ENCODE measurements at regions not wholly inside any gene's neighbourhood (a gene's known extent, or its start where the extent isn't known, plus 50 kb on each side); places are given as distances from the start of the nearest gene placed in this dataset.

DNA sequence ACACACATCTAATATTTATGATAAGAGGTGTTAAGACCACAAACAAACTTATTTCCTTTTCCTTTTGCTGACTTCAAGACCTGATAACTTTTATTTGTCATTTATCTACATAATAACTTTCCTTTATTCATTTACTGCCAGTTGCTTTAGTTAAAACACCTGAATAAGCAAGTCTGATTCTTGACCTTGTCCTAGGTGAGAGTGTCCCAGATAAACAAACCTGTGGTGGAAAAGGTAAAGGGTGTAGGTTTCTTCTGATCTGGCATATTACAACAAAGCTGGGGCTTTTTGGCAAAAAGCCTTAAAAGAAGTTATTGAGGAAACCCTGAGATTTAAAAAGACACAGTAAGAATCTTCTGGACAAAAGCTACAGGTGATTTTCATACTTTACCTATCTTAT is 191.5 kb downstream of the ZBBX start:
- no peak for DNase-seq (ENCODE audit: low spot score)

GRCh38 chr3:167187221-167187620 is 192.9 kb downstream of the ZBBX start:
- no peak for DNase-seq (ENCODE audit: low spot score)

DNA sequence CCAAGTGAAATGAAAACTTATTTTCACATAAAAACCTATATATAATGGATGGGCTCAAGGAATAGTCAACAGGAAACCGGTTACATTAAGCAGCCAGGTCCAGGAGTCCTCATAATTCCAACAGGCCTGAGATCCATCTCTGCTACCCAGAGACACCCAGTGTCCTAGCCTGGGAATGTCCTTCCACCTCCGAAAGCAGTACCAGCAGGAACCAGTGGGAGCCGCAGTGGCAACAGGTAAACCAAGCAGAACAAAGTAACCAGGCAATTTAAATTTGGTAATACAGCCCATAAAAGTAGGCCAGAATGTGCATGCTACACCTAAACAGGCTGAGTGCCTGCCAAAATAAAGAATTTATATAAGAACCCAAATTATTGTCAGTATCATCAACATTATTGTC is 195.6 kb downstream of the ZBBX start:
- DNase-seq (ENCODE audit: low spot score), result peak; percentile 21

DNA sequence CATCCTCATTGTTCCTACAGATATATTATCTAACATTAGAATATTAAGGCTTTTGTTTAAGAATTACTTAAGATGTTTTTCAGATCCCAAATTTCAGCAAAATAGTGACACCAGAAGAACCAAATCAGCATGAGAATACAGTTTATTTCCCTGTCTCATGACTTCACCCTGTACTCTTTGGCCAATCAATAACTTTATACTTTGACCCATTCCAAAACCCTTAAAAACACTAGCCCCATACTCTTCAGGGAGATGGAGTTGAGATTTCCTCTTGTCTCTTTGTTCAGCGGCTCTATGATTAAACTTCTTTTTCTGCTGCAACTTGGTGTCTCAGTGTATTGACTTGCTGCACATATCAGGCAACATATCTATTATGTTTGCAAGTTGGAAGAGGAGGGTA is 207.7 kb downstream of the ZBBX start:
- DNase-seq (ENCODE audit: low spot score), result no peak

GRCh38 chr3:167167491-167167890 is 212.6 kb downstream of the ZBBX start:
- DNase-seq (ENCODE audit: low spot score), result no peak

- DNase-seq (ENCODE audit: low spot score), result no peak
Measured at GRCh38 chr3:167166594-167167253, 213.4 kb downstream of the ZBBX start.

DNA sequence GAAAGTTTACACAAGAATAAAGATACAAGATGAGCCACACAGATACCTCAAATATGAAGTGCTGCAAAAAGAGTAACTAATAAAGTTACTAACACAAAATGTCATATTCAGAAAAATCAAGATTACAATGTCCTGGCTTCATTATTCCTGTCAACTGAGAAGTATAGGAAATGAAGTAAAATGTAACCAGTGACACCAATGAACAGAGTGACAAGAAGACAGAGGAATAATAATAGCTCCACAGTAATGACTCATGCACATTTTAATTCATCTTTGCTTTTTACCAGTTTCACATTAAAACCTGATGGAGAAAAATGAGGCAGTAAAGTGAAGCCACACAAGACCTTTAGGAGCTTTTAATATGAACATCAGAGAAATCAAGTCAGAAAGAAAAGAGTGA is 214.1 kb downstream of the ZBBX start:
- no peak for DNase-seq (ENCODE audit: low spot score)

GRCh38 chr3:167163580-167163979 is 216.5 kb downstream of the ZBBX start:
- DNase-seq (ENCODE audit: low spot score), result no peak

DNA sequence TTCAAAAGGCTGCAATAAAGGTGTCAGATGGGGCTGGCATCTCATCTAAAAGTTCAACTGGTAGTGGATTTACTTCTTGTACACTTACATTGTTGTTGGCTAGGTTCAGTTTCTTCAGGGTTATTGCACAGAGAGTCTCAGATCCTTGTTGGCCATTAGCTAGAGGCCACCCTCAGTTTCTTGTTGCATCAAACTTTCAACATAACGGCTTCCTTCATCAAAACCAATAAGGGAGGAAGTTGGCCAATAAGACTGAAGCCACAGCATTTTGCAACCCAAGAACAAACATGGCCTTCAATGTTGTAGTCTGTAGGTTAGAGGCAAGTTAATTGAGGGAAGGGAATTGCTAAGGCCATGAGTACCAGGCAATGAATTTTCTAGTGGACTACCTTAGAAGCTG is 218.0 kb downstream of the ZBBX start:
- no peak for DNase-seq (ENCODE audit: low spot score)

DNA sequence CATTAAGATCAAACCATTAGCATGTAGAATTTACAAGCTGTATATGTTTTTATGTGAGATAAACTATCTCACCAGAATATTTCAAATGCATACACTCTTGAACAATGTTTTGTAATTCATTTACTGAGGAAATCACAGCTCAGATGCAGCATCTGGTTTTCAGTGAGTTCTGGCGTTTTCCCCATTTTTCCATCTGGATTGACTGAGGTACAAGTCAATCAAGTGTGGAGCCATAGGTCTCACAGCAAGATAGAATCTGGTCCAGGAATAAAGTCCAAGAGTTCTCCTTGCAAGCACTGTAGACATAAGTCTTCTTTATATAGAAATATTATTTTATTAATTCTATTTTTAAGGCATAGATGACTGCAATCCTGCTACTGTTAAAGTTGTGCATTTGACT is 219.3 kb downstream of the ZBBX start:
- no peak for DNase-seq (ENCODE audit: low spot score)

DNA sequence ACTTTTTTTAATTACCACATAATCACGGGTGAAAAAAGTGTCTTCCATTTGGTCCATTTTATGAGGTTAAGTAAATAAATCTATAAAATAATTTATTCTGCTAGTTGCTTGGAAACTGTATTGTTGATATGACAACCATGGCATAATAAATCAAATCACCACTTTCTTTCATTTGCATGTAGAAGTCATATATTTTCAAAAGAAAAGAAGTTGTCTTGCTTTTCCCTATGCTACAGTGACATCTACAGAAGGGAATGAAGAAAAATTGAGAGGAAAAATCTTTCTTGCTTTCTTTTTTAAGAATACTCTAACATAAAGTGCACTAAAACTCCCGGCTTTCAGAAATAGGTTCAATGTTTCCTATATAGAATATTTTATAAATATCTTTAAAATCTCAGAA is 228.5 kb downstream of the ZBBX start:
- no peak for DNase-seq (ENCODE audit: low spot score)

DNA sequence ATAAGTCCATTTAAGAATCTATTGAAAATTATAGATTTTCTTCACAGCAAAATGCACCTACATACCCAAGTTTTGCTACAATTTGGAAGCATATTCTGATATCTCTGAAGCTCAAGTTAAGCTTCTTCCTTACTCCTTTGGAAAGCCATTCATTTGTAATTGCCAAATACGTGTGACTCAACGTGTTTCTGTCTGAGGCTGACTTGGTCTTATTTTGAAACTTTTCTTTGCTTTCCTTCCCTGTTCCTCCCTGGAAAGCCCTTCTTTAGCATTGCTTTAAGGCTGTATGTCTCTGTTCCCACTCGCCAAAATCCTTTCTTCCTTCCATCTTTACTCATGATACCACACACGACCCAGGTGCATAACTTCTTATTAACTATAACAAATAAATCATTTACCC is 232.0 kb downstream of the ZBBX start:
- no peak for DNase-seq (ENCODE audit: low spot score)

GRCh38 chr3:167146911-167147310 is 233.2 kb downstream of the ZBBX start:
- no peak for DNase-seq (ENCODE audit: low spot score)

- no peak for DNase-seq (ENCODE audit: low spot score)
Measured at GRCh38 chr3:167125612-167126407, 254.3 kb downstream of the ZBBX start.

DNA sequence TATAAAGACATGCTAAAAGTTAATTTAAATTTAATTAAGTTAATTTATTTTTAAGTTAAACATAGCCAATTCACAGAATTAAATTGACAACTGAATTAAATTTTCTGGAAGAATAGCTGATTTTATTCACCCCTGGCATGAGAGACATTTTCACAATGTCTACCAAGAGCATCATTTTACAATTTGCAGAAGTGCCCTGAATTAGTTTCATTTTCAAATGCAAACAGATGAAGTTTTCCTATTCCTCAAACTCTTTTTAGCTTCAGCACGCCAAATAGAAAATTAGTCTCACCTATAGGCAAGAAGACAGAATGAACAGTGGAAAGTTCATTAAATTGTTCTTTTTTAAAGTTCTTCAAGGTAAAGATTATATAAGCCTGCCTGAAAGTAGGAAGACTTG is 259.3 kb downstream of the ZBBX start:
- no peak for DNase-seq (ENCODE audit: low spot score)

DNA sequence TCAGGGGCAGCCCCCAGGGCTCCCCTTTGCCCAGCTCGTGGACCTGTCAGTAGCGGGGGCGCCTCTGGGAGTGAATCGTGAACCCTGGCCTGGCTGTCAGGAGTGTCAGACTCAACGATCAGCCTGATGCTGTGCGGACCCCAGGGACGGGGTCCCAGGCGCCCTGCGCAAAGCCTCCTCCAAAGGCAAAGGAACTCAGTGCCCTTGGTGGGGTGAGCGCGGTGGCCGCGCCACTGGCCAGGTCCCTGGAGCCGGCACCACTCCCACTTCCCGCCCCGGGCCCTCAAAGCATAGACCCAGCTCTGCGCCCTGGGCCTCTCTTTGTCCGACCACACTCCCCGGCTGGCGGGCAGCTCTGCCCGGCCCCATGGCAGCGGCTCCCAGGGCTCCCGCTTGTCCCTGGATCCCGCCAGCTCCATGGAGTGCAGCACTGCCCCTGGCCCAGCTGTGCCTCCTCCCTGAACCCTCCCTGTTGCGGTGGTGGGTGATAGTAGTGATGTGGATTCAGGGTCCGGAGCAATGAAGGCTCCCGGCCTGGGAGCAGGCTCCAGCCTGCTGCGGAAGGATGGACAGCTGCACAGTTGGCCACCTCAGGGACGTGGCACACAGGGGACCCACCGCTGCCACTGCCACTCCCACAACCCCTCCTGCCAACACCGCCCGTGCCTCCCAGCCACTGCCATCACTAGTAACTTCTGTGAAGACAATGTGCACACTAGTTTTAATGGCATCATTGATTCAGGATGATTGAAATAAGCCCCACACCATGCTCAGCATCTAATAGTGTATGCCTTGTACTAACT is 263.8 kb downstream of the ZBBX start:
- DNase-seq (ENCODE audit: low spot score), result no peak

GRCh38 chr3:167115331-167115934 is 264.7 kb downstream of the ZBBX start:
- DNase-seq (ENCODE audit: low spot score), result no peak

- no peak for DNase-seq (ENCODE audit: low spot score)
Measured at GRCh38 chr3:167114619-167115018, 265.5 kb downstream of the ZBBX start.

DNA sequence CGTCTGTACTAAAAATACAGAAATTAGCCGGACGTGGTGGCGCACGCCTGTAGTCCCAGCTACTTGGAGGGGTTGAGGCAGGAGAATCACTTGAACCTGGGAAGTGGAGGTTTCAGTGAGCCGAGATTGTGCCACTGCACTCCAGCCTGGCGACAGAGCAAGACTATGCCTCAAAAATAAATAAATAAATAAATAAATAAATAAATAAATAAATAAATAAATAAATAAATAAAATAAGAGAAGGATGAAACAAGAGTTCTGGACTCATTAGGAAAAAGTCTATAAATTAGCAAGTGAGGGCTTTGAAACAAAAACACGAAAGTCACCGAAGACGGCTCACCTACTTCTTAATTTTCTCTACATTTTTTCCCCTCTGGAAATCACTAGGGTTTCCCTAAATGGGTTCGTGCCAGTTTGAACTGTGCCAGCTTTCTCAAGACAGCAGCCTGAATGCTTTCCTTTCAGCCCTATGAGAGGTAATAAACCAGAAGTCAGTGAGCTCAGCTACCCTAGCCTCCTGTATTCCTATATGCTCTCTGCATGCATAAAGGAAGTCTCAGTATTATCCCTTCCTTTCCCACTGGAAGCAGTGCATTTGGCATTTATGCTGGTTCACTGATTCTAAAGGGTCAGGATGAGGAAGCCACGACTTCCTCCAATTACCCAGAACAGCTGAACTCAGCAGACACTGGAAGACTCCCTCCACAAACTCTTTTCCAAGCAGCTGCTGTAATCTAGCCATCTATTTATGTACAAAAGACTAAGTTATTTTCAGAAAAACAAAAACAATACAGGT is 266.9 kb downstream of the ZBBX start:
- DNase-seq (ENCODE audit: low spot score), result no peak

GRCh38 chr3:167110901-167111300 is 269.2 kb downstream of the ZBBX start:
- DNase-seq (ENCODE audit: low spot score), result no peak

- no peak for DNase-seq (ENCODE audit: low spot score)
Measured at GRCh38 chr3:167109746-167110145, 270.4 kb downstream of the ZBBX start.

DNA sequence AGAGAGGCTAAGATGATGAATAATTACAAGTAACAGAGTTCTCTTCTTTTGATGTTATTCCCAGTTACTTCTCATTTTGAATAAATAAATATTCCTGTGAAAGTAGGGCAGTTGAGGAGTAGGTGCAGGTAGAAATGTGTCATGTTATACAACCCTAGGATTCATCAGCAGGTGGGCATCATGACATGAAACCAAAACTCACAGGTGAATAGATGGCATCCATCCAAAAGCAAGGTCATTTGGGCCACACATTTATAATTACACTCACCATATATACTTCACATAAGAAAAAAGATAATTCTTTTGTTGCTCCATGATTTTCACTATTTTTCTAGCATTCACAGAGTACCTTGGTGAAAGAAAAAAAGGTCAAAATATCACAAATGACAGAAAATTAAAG is 273.6 kb downstream of the ZBBX start:
- DNase-seq (ENCODE audit: low spot score), result no peak
